HepG2 (cell line): ENCODE measurements at regions not wholly inside any gene's neighbourhood (a gene's known extent, or its start where the extent isn't known, plus 50 kb on each side); places are given as distances from the start of the nearest gene placed in this dataset.

Experiments used
- CEBPB ChIP-seq: IDR thresholded peaks from 2 replicates; pipeline ENCODE4 v1.6.1; 2011; ENCODE audit warnings: low read depth, low read length, improper control_type of control experiment, borderline replicate concordance
- CENPT ChIP-seq: sonication (generic); formaldehyde crosslinking; IDR thresholded peaks from 2 replicates; pipeline ENCODE4 v1.8.0; 2022; ENCODE audit warnings: low read depth, mild to moderate bottlenecking, moderate library complexity, missing genetic modification reagents
- CHD2 ChIP-seq: IDR thresholded peaks from 2 replicates; pipeline ENCODE4 v1.6.1; 2011; ENCODE audit warnings: low read depth, low read length, improper control_type of control experiment
- E2F5 ChIP-seq: sonication (generic); formaldehyde crosslinking; conservative IDR thresholded peaks from 2 replicates; pipeline ENCODE4 v1.4.0; 2020; ENCODE audit warnings: missing genetic modification reagents
- KDM5B ChIP-seq: sonication (generic); formaldehyde crosslinking; IDR thresholded peaks from 2 replicates; pipeline ENCODE4 v1.4.0; 2020; ENCODE audit warnings: missing genetic modification reagents, mild to moderate bottlenecking, borderline replicate concordance
- KLF12 ChIP-seq: sonication (generic); formaldehyde crosslinking; IDR thresholded peaks from 2 replicates; pipeline ENCODE4 v1.4.0; 2020; ENCODE audit warnings: missing genetic modification reagents, borderline replicate concordance
- POLR2A ChIP-seq, 2 experiments: IDR thresholded peaks; 2 replicates each; pipeline ENCODE4 v1.6.1; 2011; ENCODE audit warnings: low read depth in 2 of 2, low read length in 2 of 2, mild to moderate bottlenecking in 1 of 2, moderate library complexity in 1 of 2; ENCODE audit not compliant: insufficient read depth in 1 of 2
- ZNF17 ChIP-seq: sonication (generic); formaldehyde crosslinking; IDR thresholded peaks from 2 replicates; pipeline ENCODE4 v1.5.0; 2020; ENCODE audit warnings: mild to moderate bottlenecking, missing genetic modification reagents
- ZNF484 ChIP-seq: sonication (generic); formaldehyde crosslinking; IDR thresholded peaks from 2 replicates; pipeline ENCODE4 v1.5.1; 2020; ENCODE audit warnings: mild to moderate bottlenecking, low read depth, missing genetic modification reagents, borderline replicate concordance
- ZSCAN29 ChIP-seq: sonication (generic); formaldehyde crosslinking; conservative IDR thresholded peaks from 2 replicates; pipeline ENCODE4 v1.4.0; 2020; ENCODE audit warnings: mild to moderate bottlenecking, missing genetic modification reagents
- ZZZ3 ChIP-seq: sonication (generic); formaldehyde crosslinking; IDR thresholded peaks from 2 replicates; pipeline ENCODE4 v1.4.0; 2020; ENCODE audit warnings: missing genetic modification reagents, mild to moderate bottlenecking, borderline replicate concordance
- TF ChIP-seq, protein P1 (sequence below): sonication (generic); formaldehyde crosslinking; IDR thresholded peaks from 2 replicates; pipeline ENCODE4 v1.5.1; 2020; ENCODE audit warnings: mild to moderate bottlenecking, missing genetic modification reagents, moderate library complexity

DNA sequence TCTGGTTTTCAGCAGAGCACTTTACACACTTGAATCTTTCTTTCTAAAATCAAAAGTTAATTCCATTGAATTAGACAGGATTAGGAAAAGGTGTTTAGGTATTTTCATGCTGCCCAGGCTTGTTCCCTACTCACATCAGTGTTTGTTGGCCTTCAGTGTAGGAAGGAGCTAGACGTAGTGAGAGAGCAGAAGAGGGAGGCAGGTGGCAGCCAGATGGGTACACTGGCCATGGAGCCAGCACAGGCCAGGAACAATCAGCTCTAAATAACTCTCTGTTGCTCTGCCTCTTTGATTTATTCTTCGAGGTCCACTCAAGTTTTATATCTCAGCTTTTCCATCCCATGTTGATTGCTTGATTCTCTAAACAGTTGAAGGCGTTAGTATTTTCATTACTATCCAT is 529.6 kb downstream of the PSAT1 start:
- TF ChIP-seq ZSCAN29 (CRISPR knock-in tag) (no peak), E2F5 (CRISPR knock-in tag) (no peak), CEBPB (no peak), ZNF484 (CRISPR knock-in tag) (no peak), ZZZ3 (no peak), KLF12 (CRISPR knock-in tag) (no peak), POLR2A (IDR thresholded peaks at IDR 0.05; ENCODE audit: insufficient read depth in 1 of 2, low read depth in 2 of 2, low read length in 2 of 2) (no peak), ZNF17 (CRISPR knock-in tag) (no peak), CHD2 (no peak), CENPT (CRISPR knock-in tag) (no peak), KDM5B (CRISPR knock-in tag) (no peak)
- TF ChIP-seq, protein P1, sequence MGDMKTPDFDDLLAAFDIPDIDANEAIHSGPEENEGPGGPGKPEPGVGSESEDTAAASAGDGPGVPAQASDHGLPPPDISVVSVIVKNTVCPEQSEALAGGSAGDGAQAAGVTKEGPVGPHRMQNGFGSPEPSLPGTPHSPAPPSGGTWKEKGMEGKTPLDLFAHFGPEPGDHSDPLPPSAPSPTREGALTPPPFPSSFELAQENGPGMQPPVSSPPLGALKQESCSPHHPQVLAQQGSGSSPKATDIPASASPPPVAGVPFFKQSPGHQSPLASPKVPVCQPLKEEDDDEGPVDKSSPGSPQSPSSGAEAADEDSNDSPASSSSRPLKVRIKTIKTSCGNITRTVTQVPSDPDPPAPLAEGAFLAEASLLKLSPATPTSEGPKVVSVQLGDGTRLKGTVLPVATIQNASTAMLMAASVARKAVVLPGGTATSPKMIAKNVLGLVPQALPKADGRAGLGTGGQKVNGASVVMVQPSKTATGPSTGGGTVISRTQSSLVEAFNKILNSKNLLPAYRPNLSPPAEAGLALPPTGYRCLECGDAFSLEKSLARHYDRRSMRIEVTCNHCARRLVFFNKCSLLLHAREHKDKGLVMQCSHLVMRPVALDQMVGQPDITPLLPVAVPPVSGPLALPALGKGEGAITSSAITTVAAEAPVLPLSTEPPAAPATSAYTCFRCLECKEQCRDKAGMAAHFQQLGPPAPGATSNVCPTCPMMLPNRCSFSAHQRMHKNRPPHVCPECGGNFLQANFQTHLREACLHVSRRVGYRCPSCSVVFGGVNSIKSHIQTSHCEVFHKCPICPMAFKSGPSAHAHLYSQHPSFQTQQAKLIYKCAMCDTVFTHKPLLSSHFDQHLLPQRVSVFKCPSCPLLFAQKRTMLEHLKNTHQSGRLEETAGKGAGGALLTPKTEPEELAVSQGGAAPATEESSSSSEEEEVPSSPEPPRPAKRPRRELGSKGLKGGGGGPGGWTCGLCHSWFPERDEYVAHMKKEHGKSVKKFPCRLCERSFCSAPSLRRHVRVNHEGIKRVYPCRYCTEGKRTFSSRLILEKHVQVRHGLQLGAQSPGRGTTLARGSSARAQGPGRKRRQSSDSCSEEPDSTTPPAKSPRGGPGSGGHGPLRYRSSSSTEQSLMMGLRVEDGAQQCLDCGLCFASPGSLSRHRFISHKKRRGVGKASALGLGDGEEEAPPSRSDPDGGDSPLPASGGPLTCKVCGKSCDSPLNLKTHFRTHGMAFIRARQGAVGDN (CRISPR knock-in tag), result no peak
